Activated CD4-positive, alpha-beta T cell treated with anti-CD3 and anti-CD28 coated beads, Interleukin-2, amount 50 U/mL, for 24 hours (primary cell): ENCODE measurements at regions not wholly inside any gene's neighbourhood (a gene's known extent, or its start where the extent isn't known, plus 50 kb on each side); places are given as distances from the start of the nearest gene placed in this dataset.

ENCODE experiments used
- DNase-seq, 2 donors: peaks; one replicate each; pipeline ENCODE4 v3.0.0-alpha.2; 2020; ENCODE audit warnings: low read depth in 1 of 2, low spot score in 1 of 2

DNA sequence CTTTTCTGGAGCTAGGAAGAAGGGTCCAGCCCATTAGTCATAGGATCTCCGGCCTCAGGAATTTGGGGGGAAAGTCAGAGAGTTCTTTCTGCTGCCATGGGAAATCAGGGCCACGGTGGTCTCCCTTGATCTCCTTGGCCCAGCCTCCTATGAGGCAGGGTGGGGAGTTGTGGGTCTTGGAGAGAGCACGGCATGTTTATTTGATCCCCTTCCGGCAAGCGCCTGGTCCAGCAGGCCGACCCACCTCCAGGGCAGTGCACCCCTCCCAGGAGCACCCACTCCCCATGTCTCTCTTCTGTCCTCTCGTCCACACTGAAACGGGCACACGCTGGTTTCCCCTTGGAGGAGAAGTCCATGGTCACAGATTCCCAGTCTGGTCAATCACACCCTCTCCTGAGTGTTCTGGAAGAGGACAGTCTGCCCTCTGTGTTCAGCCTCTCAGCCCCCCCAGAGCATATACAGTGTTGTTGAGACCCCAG, 464.6 kb upstream of the HS6ST1 start:
- no peak for DNase-seq

DNA sequence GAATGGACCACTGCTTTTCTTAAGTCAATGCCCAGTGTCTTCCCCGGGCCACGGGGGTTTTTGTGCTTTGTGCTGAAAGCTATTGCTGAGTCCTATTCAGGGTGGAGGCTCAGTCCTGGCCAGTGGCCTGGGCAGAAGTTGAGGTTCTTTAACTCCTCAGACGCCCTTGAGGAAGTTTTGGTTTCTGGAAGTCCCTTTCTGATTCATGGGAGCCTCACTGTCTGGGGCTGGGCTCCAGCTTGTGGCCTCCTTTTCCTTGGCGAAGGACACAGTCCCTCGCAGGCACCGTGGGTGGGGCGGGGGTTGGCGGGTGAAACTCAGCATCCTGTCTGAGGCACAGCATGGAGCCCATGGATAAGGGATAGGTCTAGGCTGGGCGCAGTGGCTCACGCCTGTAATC, 465.2 kb upstream of the HS6ST1 start:
- no peak for DNase-seq

DNA sequence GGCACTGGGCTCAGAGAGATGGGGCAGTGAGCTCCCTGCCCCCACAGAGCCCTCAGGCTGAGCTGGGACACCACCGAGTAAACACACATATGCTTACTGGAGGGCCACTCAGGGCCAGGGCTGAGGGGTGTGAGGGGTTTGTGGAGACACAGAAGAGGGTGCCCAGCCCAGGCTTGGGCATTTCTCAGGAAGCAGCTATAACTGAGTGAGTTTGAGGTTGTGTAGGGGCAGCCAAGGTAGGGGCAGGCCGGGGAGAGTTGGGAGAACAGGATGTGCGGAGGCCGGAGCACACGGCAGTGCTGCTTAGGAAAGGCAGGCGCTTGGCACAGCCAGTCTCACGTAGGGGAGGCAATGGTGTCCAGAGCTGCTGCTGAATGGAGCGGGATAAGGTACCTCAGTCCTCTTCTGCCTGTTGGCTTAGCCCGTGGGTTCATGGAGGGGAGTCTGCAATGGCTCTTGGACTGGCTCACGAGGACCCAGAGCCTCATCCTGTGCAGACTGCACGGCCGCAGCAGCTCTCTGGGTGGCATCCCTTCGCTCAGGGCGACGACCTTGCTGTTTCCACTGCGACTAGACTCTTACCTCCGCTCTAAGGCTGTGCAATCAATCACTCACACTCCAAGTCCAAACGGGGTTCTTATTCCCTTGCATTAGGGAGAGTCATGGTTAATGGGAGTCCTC, 466.1 kb upstream of the HS6ST1 start:
- DNase-seq: no peak

DNA sequence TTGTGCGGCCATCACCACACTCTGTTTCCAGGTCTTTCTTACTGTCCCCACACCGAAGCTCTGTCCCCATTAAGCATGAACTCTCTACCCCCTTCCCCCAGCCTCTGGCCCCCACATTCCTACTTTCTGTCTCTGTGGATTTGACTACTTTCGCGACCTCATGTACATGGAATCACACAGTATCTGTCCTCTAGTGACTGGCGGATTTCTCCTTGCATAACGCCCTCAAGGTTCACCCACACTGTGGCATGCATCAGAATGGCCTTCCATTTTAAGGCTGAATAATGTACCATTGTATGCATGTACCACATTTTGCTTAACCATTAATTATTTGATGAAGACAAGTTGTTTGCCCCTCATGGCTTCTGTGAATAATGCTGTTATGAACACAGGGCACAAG, 467.6 kb upstream of the HS6ST1 start:
- DNase-seq: no peak

DNA sequence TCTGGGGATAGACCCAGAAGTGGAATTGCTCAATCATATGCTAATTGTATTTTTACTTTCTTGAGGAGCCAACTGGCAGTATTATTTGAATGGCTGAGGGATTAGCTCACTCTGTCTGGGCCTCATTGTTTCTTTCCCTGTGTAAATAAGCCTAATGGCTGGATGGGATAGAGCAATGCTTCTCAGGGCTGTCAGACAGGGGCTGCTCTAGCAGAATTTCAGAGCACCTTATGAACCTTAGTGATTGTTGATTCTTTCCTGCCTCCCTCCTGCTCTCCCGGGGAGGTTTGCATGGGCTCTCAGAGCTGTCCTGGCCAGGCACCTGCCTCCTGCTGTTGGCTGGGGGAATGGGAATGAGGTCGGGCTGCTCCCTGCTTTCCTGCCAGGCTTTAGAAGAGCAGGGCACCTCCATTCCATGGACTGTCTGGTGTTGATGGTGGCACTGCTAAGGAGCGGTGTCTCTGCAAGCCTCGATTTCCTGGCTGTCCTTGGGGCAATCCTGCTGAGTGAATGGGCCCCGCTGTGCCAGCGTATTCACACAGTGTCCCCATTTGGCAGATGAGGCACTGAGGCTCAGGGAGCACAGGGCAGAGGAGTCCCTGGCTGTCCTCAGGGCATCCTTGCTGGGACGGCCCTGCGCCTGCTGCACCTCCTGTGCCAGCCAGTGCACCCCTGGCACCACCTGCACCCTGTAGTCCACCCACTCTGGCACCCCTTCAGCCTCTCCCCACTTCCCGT, 468.2 kb upstream of the HS6ST1 start:
- DNase-seq: no peak

DNA sequence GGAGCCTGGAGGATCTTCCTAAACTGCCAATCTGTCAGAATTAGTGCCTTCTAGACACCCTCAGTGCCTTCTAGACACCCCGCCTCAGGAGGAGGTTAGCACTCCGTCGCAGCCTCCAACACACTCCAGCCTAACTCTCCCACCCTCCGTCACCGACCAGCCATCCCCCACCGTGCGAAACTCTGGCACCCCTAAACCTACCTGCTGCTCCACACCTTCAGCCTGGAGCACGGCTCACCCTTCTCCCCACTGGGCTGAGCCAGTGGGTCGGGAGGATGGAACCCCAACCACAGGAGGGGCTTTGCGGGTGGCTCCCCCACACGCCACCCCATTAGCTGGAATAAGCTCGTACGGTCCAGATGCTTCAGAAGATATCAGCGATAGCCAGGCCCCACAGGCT, 468.9 kb upstream of the HS6ST1 start:
- no peak for DNase-seq

DNA sequence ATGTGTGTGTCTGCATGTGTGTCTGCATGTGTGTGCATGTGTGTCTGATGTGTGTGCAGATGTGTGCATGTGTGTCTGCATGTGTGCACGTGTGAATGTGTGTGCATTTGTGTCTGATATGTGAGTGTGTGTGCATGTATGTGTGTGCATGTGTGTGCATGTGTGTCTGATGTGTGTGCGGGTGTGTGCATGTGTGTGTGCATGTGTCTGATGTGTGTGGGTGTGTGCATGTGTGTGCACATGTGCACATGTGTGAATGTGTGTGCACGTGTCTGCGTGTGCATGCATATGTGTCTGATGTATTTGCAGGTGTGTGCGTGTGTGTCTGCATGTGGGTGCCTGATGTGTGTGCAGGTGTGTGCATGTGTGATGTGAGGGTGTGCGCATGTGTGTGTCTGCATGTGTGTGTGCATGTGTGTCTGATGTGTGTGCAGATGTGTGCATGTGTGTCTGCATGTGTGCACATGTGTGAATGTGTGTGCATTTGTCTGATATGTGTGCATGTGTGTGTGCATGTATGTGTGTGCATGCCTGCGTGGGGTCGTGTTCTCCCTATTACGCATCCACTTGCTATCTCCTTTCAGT, 470.1 kb upstream of the HS6ST1 start:
- DNase-seq: no peak

DNA sequence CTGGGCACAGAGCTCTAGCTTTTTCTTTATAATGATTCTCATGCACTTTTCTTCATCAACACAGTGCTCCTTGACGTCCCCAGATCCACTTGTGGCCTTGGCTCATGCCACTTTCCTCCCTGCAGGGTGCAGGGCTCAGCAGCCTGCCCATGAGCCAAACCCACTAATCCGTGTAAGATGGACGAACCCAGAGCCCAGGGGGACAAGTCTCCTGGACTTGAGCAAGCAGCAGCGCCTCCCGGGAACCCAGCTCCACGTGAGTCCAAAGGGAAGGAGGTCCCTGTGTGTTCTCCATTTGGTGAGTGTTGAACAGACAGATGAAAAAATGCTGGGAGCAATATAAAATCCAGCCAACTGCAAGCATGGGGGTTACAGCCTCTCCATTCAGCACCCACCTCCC, 470.6 kb upstream of the HS6ST1 start:
- no peak for DNase-seq

DNA sequence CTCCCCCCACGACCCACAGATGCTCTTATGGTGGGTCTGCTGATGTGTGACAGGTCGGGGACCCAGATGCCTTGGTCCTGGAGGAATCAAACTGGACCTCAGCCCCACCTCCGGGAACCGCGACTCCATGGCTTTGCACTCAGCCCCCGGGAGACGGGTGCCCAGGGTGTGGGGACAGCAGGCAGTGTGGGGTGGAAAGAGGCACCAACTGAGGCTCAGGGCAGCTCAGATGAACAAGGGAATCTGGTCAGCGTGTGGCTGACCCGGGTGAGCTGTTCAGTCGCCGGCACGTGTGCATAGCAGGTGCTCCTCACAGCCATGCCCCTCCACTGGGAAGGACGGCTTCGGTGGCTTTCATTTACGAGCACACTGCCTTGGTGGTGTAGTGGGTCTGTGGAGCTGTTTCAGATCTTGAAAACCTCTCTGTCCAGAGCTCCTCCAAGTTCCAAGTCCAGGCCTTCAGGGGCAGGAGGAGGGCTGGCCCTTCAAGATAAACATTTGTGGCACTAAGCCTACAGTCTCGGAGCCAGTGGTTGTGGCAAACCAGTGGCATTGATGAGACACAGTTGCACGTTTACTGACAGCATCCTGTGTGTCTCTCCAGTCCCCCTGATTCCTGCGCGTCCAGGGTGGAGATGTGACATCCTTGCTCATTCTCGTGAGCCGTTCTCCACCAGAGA, 471.2 kb upstream of the HS6ST1 start:
- DNase-seq: no peak

DNA sequence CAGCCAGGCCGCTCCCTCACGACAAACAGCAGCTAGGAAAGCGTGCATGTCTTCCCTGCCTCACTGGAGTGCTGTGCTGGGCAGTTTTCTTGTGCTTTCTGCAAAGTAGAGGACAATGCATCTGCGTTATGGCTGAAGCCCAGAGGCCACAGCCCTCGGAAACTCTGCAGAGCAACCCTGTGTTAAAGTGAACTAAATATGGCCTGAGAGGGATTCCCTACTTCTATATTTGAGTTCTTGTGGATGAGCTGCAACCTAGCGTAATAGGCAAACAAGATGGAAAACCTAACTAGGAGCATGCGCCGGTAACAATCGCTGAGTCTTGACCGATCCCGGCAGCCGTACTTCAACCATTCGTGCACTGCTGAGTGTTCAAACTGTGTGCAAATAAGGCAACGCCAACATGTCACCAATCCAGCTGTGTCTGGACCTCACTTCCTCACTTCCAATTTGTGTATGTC, 471.9 kb upstream of the HS6ST1 start:
- no peak for DNase-seq

DNA sequence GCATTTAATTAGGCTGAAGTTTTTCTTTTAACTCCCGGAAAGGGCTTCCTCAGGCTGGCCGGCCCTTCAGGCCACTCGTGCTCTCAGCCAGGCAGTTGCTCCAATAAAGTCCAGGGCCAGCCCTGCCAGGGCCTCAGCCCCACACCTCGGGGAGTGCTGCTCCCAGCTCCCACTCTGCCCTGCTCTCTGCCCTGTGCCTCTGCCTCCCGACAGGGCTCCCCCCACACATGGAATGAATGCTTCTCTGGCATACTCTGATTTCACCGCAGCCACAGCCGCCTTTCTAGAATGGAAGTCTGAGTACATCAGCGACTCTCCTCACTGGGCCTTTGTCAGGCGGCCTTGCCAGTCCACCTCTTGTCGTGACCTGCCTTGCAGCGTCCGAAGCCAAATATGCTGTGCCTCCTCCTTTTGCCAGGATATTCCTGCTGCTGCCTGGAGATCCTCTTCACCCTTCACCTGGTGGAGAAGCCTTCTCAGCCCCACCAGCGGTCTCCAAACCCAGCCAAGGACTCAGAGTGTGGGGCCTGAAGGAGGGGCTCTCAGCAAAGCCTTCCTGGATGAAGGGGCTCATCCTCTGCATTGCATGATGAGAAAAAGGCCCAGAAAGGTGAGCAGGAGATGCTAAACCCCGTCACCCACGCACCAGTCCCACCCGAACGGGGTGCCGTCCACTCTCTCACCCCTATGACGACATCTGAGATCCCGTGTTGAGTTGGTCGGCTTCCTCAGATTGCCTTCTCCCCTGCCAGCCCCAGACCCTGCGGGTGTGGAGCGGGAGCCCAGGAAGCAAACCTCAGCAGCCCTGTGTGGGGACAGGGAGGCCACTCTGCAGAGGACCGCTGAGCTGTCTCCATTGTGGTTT, 472.7 kb upstream of the HS6ST1 start:
- DNase-seq: no peak

DNA sequence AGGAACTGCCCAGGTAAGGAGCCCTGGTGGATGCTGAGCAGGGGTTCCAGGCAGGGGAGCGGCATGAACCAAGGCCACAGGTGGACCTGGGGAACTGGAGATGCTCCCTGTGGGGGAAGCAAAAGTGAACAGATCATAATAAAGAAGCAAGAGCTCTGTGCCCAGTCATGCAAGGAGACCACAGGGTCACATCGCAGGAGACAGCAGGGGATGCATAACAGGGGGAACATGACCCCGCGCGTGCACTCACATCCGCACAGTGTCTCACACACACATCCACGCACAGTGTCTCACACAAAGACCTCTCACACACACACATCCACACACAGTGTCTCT, 473.3 kb upstream of the HS6ST1 start:
- DNase-seq: no peak

DNA sequence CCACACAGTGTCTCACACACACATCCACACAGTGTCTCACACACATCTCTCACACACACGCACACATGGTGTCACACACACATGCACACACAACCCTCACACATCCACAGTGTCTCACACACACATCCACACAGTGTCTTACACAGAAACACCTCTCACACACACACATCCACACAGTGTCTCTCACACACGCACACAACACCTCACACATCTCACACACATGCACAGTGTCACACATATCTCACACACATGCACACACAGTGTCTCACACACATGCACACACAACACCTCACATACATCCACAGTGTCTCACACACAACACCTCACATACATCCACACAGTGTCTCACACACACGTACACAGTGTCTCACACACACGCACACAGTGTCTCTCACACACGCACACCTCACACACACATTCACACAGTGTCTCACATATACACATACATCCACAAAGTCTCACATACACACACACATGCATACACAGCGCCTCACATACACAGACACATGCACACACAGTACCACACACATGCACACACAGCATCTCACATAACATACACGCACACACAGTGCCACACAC, 473.9 kb upstream of the HS6ST1 start:
- no peak for DNase-seq

DNA sequence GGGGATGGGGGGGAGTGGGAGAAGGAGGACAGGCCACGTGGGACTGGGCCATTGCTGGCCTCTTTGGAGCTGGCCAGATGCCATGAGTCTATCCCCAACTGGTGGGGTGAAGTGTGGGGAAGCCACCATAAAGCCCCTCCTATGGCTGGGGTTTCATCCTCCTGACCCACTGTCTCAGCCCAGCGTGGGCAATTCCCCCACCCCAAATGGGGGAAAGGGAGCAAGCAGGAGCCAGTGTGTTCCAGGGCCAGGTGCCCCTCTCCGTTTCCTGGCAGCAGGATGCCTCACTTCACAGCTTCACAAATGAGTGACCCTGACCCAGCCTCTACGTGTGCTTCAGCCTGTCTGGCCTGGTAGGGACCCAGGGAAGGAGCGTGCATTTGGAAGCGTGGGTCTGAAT, 474.7 kb upstream of the HS6ST1 start:
- DNase-seq: no peak

DNA sequence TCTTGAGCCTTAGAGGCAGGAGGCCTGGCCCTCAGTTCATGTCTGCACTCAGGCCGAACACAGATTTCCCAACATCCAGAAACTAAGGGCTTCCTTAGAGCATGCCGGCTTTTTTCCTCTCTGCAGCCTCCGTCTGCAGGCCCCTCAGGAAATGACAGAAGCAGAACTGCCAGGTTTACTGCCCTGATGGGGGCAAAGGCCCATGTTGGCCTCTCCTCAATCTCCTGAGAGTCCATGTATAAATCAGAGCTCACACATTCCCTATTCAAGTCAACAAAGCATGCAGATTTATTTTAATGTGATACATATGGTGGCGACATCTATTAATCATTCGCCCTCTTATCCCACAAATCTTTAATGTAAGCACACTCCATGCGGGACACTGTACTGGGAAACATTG, 475.6 kb upstream of the HS6ST1 start:
- no peak for DNase-seq

DNA sequence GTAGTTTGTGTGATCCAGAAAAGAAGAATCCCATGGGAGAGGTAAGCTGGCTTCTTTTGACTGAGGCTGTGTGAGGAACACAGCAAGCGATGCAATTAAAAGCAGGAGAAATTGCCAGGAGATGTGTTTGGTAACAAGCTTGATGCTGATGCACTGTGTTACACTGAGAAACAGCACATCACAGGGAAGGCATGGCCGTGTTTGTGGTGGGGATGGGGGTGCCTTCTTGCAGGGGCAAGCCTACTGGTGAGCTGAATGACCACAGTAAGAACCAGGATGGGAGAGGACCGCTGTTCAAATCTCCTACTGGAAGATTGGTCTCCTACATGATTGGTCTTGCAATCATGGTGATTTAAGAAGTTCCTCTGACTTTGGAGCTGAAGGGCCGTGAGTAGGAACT, 477.7 kb upstream of the HS6ST1 start:
- no peak for DNase-seq

DNA sequence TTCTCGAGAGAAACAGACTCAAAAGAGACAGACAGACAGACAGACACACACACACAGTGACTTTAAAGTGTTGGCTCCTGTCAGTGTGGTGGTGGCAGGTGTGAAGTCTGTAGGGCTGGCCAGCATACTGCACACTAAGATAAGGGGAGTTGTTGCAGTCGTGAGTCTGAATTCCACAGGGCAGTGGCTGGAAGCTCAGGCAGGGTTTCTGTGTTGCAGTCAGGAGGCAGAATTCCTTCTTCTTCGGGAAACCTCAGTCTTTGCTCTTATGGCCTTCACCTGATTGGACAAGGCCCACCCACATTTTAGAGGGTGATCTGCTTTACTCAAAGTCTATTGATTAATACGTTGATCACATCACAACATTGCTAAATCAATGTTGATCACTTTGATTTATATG, 478.4 kb upstream of the HS6ST1 start:
- DNase-seq: no peak

DNA sequence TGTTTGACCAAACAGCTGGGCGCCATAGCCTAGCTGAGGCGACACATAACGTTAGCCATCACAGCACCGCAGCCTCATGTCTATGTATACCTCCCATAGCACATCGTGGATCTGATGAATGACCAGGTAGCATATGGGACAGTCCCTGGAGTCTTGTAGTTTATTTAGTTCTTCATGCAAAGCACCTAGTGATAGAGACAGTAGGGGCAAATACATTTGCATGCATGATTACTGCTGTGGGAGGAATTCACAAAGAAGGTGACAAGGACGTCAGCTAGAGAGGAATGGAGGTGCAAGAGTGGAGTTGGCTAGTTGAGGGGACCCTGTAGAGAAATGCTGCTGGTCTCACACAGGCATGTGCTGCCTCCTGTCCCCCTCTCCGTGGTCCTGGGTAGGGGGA, 478.9 kb upstream of the HS6ST1 start:
- no peak for DNase-seq

DNA sequence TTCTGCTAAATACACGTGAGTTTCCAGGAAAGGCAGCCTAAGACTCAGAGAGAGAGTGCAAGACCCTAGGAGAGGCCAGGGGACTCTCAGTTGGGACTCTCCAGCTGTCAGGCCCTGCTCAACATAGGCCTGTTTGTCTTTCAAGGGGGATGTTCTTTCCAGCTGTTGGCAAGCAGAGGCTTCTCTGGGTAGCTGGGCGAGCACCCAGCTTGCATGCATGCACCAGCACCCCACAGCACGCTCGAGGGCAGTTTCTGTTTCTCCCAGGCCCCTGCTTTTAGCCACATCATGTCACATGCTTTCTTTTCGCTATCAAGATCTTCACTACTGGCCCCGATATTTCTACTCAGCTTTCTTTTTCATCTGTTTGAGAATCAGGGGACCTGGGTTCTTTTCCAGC, 479.3 kb upstream of the HS6ST1 start:
- no peak for DNase-seq

DNA sequence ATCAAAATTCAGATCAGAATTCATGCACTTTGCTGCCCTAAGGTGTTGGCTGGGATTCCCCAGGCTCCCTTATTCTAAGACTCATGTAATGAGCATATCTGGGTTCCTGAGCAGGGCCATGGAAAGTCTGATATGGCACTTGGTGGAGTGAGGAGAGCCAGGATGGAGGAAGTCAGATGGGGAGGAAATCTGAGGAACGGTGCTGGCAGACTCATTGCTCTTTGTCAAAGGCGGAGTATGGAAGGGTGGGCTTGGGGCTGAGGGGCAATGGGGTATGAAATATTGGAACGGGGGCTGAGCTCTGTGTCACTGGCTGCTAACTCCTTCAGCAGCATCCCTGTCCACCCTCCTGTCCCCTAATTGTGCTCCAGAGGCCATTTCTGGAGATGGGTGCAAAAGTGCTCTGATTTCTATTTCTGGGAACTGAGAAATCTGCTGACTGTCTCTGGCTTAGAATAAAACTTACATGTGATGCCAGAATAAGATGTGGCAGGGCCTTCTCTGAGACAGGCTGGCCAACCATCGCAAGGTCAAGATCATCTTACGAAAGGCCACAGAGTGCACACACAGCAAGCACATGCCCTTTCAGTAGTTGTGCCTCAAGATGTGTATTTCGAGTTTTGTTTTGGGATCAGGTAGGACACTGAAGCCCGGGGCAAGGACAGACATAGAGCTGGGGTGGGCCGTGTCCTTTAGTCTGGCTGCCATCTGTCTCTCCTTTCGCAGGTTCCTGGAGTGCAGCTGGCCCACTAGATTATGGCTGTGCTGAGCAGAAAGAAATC, 480.0 kb upstream of the HS6ST1 start:
- DNase-seq: no peak
